ENCODE measurements at regions not wholly inside any gene's neighbourhood (a gene's known extent, or its start where the extent isn't known, plus 50 kb on each side); places are given as distances from the start of the nearest gene placed in this dataset.

- no peak for DNase-seq
These were observed 432.6 kb upstream of the KLF6 start for GRCh38 chr10:4217653-4218052.

- peak; percentile 52 for DNase-seq
These were observed 432.2 kb upstream of the KLF6 start for GRCh38 chr10:4217187-4217586.

DNA sequence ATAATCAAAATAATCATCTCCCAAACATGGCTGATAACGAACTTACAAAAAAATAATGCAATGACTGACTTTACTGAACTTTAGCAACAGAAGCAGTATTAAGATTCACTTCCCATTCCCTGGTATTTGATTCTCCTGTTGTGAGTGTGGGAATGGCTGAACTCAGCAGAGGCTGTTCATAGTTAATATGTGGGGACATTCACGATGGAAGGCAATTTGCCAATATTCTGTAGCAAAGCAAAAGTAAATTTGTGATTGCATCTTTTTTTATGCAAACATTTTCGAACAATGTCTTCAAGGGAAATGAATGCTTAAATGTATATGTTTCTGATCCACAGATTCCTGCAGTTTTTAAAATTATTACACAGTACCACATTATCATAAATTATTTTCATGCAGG, 431.7 kb upstream of the KLF6 start:
- no peak for DNase-seq

- DNase-seq: no peak
These were observed 431.1 kb upstream of the KLF6 start for GRCh38 chr10:4215963-4216575.

- no peak for DNase-seq
These were observed 430.5 kb upstream of the KLF6 start for GRCh38 chr10:4215485-4215884.

DNA sequence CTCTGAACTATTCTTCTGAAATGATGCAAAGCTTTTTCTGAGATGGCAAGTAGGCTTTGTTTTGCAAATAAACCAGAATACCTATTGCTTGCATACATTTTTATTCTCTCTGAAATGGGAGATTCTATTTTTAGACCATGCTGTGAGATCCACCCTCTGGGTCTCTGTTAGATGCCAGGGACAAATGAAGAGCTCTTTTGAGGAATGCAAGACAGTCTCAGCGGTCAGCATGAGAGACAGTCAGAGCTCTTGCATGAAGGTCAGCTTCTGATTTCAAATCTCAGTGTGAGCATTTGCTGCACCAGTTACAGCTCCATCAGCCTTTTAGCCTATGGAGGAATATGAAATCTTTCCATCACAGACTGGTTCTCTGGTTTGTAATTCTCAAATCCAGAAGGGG, 429.9 kb upstream of the KLF6 start:
- DNase-seq: no peak

DNA sequence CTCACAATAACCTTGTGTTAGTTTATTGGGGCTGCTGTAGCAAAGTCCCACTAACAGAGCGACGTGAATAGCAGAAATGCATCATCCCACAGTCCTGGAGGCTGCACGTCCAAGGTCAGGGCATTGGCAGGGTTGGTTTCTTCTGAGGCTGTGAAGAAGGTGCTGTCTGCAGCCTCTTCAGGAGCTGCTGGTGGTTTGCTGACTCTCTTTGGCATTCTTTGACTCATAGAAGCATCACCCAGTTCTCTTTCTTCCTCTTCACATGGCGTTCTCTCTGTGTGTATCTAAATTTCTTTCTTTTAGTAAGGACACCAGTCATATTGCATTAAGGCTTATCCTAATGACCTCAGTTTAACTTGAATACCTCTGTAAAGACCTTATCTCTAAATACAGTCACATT, 428.4 kb upstream of the KLF6 start:
- no peak for DNase-seq

GRCh38 chr10:4212111-4212630, 427.2 kb upstream of the KLF6 start:
- DNase-seq: no peak

GRCh38 chr10:4208499-4208898, 423.5 kb upstream of the KLF6 start:
- DNase-seq: no peak

DNA sequence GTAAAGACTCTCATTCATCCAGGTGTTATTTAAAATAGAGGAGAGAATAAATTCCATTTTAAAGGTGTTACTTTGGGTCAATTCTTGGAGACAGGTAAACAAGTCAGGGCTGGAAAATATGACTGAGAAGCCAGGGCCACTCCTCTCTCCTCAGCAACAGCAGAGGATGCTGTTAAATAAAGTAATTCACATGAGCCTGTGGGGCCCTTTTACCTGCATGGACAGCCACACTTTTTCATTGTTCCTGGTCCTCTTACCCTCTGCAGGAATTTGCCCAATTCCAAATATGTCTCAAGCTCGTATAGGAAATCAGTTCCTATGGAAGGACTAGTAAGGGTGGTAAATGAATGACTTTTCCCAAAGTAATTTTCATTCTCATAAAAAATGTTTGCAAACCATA, 420.1 kb upstream of the KLF6 start:
- DNase-seq: no peak

DNA sequence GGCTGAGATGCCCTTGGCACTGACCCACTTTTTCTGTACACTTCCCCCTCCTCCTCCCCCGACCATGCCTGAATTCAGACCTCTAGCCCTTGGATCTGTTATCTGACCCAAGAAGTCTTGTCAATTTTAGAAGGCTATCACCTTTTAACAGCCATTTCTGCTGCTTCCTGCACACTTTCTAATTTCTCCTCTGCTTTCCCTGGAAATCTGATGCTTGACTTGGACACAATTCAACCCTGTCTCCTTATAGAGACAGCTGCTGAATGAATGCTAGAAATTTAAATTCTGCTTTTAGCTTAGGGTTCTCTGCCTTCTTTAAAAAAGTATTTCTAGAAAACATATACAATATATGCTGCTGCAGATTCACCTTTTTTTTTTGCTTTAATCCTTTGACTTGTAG, 417.9 kb upstream of the KLF6 start:
- DNase-seq: peak; percentile 34

DNA sequence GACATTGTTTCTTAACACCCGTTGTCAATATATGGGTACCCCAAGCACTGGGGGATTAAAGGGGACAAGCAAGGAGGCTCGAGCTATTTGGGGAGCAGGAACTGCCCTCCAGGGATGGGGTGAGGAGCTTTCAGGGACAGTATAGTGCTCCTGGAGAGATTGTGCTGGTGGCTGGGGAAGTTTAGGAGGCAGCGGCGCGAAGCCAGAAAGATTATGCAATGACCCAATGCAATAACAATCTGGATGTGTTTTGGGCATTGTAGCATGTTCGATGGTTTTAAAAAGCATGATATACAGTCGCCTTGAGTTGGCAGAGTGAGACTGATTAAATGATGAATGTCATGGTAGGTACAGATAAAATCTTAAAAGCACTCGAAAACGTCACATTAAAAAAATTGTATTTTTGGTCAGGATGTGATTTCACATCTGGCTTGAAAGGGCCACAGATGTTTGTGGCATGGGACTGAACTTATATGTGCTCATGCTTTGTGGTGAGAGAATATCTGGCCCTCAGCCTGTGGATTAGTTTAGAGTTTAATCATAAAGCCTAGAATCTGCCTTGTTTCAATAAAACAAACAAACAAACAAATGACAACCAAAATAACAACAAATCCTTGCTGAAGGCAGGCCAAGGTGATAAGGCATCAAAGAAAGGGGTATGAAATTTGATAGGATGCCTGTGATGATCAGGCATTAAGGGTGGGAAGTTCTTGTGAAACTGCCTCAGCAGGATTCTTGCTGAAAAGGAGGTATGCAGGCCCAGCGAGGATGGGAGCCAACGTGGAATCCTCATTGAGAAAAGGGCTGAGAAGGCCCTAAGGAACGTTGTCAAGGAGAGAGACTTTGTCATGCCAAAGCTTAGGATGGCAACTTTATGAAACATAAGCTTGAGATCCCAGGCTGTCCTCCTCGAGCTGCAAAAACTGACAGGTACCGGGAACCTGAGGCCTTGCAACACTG, 417.1 kb upstream of the KLF6 start:
- no peak for DNase-seq

DNA sequence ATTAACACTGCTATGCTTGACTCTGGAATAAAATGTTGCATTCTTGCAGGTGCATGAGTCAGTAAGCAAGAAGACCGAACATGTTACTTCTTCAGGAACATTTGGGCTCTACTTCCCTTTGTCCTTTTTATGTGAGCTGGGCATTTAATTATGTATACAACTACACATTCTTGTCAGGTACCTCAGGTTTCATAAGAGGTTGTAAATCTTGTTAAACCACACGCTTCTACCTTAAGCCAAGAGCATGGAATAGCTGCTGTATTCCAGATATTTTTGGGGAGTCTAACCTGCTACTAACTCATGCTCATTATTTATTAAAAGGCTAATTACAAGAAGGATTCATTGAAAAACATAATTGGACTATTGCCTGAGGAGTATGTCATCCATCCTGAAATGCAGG, 414.2 kb upstream of the KLF6 start:
- no peak for DNase-seq

GRCh38 chr10:4198216-4198615, 413.2 kb upstream of the KLF6 start:
- DNase-seq: peak; percentile 50

DNA sequence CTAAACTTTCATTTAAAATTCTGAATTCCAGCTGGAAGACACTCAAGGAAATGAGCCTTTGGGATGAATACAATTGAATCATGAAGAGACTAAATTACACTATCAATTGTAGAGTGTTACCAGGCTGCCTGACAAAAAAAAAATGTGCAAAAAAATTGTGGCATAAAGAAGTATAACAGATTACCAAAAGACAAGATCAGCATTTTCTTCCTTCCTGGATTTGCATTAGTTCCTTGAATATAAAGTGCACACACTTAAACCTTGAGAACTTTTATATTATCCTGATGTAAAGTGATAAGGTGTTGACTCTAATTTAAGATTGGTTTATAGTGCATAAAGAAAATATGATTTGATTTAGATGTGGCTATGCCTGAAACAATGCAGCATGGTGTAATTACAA, 412.7 kb upstream of the KLF6 start:
- DNase-seq: no peak

- peak; percentile 28 for DNase-seq
These were observed 411.9 kb upstream of the KLF6 start for GRCh38 chr10:4196771-4197390.

GRCh38 chr10:4196183-4196582, 411.2 kb upstream of the KLF6 start:
- no peak for DNase-seq

DNA sequence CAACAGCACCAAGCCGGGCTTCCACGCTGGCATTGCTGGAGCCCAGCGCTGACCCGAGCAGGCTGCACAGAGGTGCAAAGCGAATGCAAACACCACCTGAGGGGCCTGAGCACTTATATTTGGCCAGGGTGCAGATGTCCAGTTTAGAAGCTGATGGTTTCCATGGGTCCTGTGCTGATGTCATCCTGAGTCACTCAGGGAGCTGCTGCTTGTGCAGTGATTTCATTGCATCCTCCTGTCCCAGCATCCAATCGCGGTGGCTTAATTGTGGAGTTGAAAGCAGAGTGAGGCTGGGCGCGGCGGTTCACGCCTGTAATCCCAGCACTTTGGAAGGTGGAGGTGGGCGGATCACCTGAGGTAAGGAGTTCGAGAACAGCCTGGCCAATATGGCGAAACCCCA, 410.2 kb upstream of the KLF6 start:
- peak; percentile 13 for DNase-seq

- no peak for DNase-seq
These were observed 409.2 kb upstream of the KLF6 start for GRCh38 chr10:4194231-4194630.

DNA sequence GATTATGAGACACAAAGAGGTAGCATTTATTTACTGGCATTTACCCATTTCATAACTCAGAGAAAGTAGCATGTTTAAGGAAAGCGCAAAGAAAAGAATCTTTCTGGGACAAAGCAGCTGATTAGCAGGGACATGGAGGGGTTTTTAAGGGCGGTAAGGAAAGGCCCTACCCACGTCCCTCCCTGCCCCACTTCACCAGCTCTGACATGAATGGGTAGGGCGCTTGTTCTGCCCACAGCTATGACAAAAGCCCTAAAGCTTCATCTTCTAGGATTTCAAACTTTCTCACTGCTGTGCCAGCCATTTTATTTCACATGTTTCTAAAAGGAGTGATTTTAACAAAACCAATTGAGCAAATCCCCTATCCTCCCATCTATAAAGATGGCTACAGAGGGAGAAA, 406.9 kb upstream of the KLF6 start:
- DNase-seq: no peak

DNA sequence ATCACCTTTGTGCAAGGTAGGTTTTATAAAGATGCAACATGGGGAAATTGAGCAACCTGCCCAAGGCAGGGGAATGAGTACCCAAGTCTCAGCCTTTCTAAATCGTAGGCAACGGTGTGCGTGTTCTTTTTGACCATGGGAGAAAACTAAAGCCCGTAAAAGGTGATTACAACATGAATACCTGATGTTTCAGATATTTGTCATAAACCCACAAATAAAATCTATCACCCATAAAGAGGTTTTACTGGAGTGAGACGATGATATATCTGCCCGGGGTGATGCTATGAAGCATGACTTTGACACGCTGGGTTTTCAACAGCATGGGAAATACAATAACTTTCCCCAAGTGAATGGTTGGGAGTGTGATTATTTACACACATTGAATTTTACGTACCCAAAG, 406.3 kb upstream of the KLF6 start:
- no peak for DNase-seq

DNA sequence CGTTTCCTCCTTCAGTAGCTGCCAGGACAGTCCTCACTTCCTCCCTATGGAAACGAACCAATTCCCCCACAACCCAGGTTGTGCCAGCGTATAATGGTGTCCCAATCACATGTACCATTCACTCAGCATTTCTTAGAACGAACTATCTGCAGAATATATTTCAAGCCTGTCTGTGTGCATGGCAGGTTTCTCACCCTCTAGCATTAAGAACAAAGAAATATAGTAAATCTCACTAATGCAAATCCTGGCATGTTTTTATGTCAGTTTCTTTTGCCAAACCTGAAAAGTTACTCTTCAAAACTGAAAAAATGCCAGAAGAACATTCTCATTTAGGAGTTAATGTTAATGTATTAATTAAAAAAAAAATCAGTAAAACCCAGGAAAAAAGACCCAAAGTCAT, 405.9 kb upstream of the KLF6 start:
- no peak for DNase-seq

GRCh38 chr10:4189281-4189680, 404.3 kb upstream of the KLF6 start:
- no peak for DNase-seq

DNA sequence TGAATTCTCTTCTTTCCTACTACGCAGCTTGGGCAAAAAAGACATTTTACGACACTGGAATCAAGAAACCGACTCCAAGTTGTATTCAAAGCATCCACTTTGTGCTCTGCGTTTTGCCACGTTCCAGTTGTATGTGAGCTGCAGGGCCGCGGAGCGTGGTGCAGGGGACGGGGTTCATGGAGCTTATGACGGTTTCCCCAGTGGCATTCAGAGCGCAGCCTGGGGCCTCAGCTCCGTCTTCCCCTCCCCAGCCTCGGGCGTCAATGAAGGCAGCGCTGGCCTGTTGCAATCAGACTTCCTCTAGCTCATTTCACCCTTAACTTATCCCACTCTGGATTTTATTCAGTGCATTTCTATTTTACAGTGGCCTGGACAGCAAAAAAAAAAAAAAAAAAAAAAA, 403.4 kb upstream of the KLF6 start:
- no peak for DNase-seq
